HCT116 (cell line): ENCODE measurements at regions not wholly inside any gene's neighbourhood (a gene's known extent, or its start where the extent isn't known, plus 50 kb on each side); places are given as distances from the start of the nearest gene placed in this dataset.

Source experiments
- ATAC-seq: fragments of 200-7000 bp; cut with Tn5 transposase; 2 replicates; pipeline ENCODE4 v1.9.1; 2020; ENCODE audit warnings: mild to moderate bottlenecking, moderate library complexity
- BruUV-seq: library from RNA; stranded (reverse); fragments of 400-500 nt; replicated peaks from 2 replicates; lab custom pipeline; 2021; lab: Mats Ljungman, UMichigan
- CTCF ChIA-PET: fragments of 300-600 bp; sonication (Branson Sonifier 250); formaldehyde crosslinking; loops from one replicate; lab custom pipeline; 2021; ENCODE audit warnings: antibody characterized with exemption; lab: Charles Lee
- POLR2A ChIA-PET: fragments of 300-600, 350-600 bp; sonication (Branson Sonifier 250); formaldehyde crosslinking; loops from one replicate; lab custom pipeline; 2021; ENCODE audit warnings: antibody characterized with exemption; lab: Charles Lee
- RAD21 ChIA-PET, 2 experiments: fragments of 300-600 bp; sonication (Branson Sonifier 250); formaldehyde crosslinking; loops; one replicate each; lab custom pipeline; 2023; ENCODE audit warnings: low total read pairs in 2 of 2; ENCODE audit not compliant: uncharacterized antibody in 2 of 2, unreplicated experiment in 2 of 2, low non-redundant PET in 1 of 2; lab: Charles Lee
- DNase-seq: peaks from one replicate; pipeline ENCODE4 v3.0.0-alpha.2; 2010; ENCODE audit warnings: low read depth, low spot score
- H2AFZ ChIP-seq: fragments of 200-600 bp; shearing (Covaris generic), sonication (generic); 2 replicates; pipeline ENCODE4 v1.6.1; 2017; ENCODE audit warnings: low read depth, mixed run types, mixed read lengths, antibody characterized with exemption, low read length; ENCODE audit not compliant: poor library complexity, severe bottlenecking
- H3K27ac ChIP-seq: 2 replicates; pipeline ENCODE4 v1.5.1; 2012; ENCODE audit warnings: low read depth, low read length
- H3K27me3 ChIP-seq: fragments of 200-600 bp; sonication (generic); 2 replicates; pipeline ENCODE4 v1.6.1; 2016; ENCODE audit warnings: mixed run types, low read length, mixed read lengths; ENCODE audit not compliant: insufficient read depth
- H3K36me3 ChIP-seq, 2 experiments: fragments of 200-500 bp in 1 of 2; fragments of 200-600 bp in 1 of 2; sonication (Bioruptor generic) in 1 of 2; sonication (generic) in 1 of 2; 2 replicates each; pipeline versions ENCODE4 v1.5.1 to v1.6.1; 2014 to 2016; ENCODE audit warnings: low read length in 2 of 2, inconsistent platforms in 1 of 2, mixed read lengths in 1 of 2, mixed run types in 1 of 2; ENCODE audit not compliant: insufficient read depth in 2 of 2, control insufficient read depth in 1 of 2
- H3K4me1 ChIP-seq, 2 experiments: fragments of 200-600 bp in 1 of 2; sonication (generic) in 1 of 2; 2 replicates each; pipeline versions ENCODE4 v1.5.1 to v1.6.1; 2012 to 2017; ENCODE audit warnings: low read length in 2 of 2, inconsistent platforms in 1 of 2, mild to moderate bottlenecking in 1 of 2, mixed read lengths in 1 of 2, mixed run types in 1 of 2, moderate library complexity in 1 of 2; ENCODE audit not compliant: insufficient read depth in 2 of 2, control insufficient read depth in 1 of 2
- H3K4me2 ChIP-seq: fragments of 200-600 bp; sonication (generic); 2 replicates; pipeline ENCODE4 v1.6.1; 2017; ENCODE audit warnings: mixed run types, low read length, mixed read lengths
- H3K4me3 ChIP-seq, 2 experiments: fragments of 200-600 bp in 1 of 2; sonication (generic) in 1 of 2; replicated peaks in 1 of 2; 2 replicates each; pipeline ENCODE4 v1.5.1; 2011 to 2016; ENCODE audit warnings: low read length in 2 of 2, control low read depth in 1 of 2, low read depth in 1 of 2, mild to moderate bottlenecking in 1 of 2, mixed read lengths in 1 of 2, mixed run types in 1 of 2
- H3K79me2 ChIP-seq: fragments of 200-600 bp; sonication (generic); 2 replicates; pipeline ENCODE4 v1.6.1; 2017; ENCODE audit warnings: mild to moderate bottlenecking, mixed run types, low read length, moderate library complexity, mixed read lengths; ENCODE audit not compliant: insufficient read depth
- H3K9ac ChIP-seq: fragments of 200-600 bp; sonication (generic); 2 replicates; pipeline ENCODE4 v1.6.1; 2016; ENCODE audit warnings: low read length, mixed read lengths
- H3K9me2 ChIP-seq: fragments of 200-600 bp; sonication (generic), shearing (Covaris generic); 2 replicates; pipeline ENCODE4 v1.6.1; 2017; ENCODE audit warnings: mixed run types, mild to moderate bottlenecking, moderate library complexity; ENCODE audit not compliant: insufficient read depth
- H3K9me3 ChIP-seq, 2 experiments: fragments of 200-500 bp in 1 of 2; fragments of 200-600 bp in 1 of 2; sonication (Bioruptor generic) in 1 of 2; sonication (generic) in 1 of 2; 2 replicates each; pipeline ENCODE4 v1.6.1; 2014 to 2017; ENCODE audit warnings: low read length in 2 of 2, mixed read lengths in 2 of 2, inconsistent platforms in 1 of 2, low read depth in 1 of 2, mild to moderate bottlenecking in 1 of 2, mixed run types in 1 of 2, moderate library complexity in 1 of 2; ENCODE audit not compliant: control insufficient read depth in 1 of 2, insufficient read depth in 1 of 2
- H4K20me1 ChIP-seq: fragments of 200-600 bp; sonication (generic), shearing (Covaris generic); 2 replicates; pipeline ENCODE4 v1.6.1; 2017; ENCODE audit warnings: mixed run types, mild to moderate bottlenecking, moderate library complexity; ENCODE audit not compliant: insufficient read depth
- ATF3 ChIP-seq: IDR thresholded peaks from 2 replicates; pipeline ENCODE4 v1.6.1; 2012
- CBX3 ChIP-seq: IDR thresholded peaks from 2 replicates; pipeline ENCODE4 v1.6.1; 2012; ENCODE audit warnings: low read depth
- EGR1 ChIP-seq: IDR thresholded peaks from 2 replicates; pipeline ENCODE4 v1.6.1; 2012; ENCODE audit warnings: low read depth
- ELF1 ChIP-seq: IDR thresholded peaks from 2 replicates; pipeline ENCODE4 v1.6.1; 2012; ENCODE audit warnings: low read depth, borderline replicate concordance
- EZH2 ChIP-seq: fragments of 200-600 bp; sonication (generic); IDR thresholded peaks from 2 replicates; pipeline ENCODE4 v1.6.1; 2017; ENCODE audit warnings: antibody characterized with exemption, mixed run types
- EZH2phosphoT487 ChIP-seq: fragments of 200-600 bp; IDR thresholded peaks from 2 replicates; pipeline ENCODE4 v1.6.1; 2018; ENCODE audit warnings: antibody characterized with exemption, borderline replicate concordance
- JUND ChIP-seq: IDR thresholded peaks from 2 replicates; pipeline ENCODE4 v1.6.1; 2012
- MAX ChIP-seq: IDR thresholded peaks from 2 replicates; pipeline ENCODE4 v1.6.1; 2012
- POLR2A ChIP-seq: IDR thresholded peaks from 2 replicates; pipeline ENCODE4 v1.7.0; 2011; ENCODE audit warnings: borderline replicate concordance; ENCODE audit not compliant: insufficient read depth, insufficient read length; ENCODE audit errors: extremely low read depth
- POLR2AphosphoS5 ChIP-seq: IDR thresholded peaks from 2 replicates; pipeline ENCODE4 v1.6.1; 2011; ENCODE audit warnings: mild to moderate bottlenecking, low read depth, low read length, moderate library complexity
- RAD21 ChIP-seq: IDR thresholded peaks from 2 replicates; pipeline ENCODE4 v1.6.1; 2012; ENCODE audit warnings: low read depth, mild to moderate bottlenecking
- SP1 ChIP-seq: IDR thresholded peaks from 2 replicates; pipeline ENCODE4 v1.6.1; 2012; ENCODE audit warnings: low read depth
- SRF ChIP-seq: IDR thresholded peaks from 2 replicates; pipeline ENCODE4 v1.6.1; 2012; ENCODE audit warnings: low read depth
- YY1 ChIP-seq: IDR thresholded peaks from 2 replicates; pipeline ENCODE4 v1.6.1; 2011; ENCODE audit warnings: low read length, low read depth, moderate library complexity, mild to moderate bottlenecking; ENCODE audit not compliant: insufficient replicate concordance; ENCODE audit errors: extremely low read depth
- ZFX ChIP-seq: fragments of 450-650 bp; IDR thresholded peaks from 2 replicates; pipeline ENCODE4 v1.6.1; 2017
- intact Hi-C: fragments of 100-400 bp; cut with micrococcal nuclease; formaldehyde crosslinking; loops from 2 replicates; pipeline ENCODE4 v1.10.0; 2022
- TF ChIP-seq, protein P1 (sequence below): IDR thresholded peaks from 2 replicates; pipeline ENCODE4 v1.6.1; 2012; ENCODE audit warnings: low read depth

DNA sequence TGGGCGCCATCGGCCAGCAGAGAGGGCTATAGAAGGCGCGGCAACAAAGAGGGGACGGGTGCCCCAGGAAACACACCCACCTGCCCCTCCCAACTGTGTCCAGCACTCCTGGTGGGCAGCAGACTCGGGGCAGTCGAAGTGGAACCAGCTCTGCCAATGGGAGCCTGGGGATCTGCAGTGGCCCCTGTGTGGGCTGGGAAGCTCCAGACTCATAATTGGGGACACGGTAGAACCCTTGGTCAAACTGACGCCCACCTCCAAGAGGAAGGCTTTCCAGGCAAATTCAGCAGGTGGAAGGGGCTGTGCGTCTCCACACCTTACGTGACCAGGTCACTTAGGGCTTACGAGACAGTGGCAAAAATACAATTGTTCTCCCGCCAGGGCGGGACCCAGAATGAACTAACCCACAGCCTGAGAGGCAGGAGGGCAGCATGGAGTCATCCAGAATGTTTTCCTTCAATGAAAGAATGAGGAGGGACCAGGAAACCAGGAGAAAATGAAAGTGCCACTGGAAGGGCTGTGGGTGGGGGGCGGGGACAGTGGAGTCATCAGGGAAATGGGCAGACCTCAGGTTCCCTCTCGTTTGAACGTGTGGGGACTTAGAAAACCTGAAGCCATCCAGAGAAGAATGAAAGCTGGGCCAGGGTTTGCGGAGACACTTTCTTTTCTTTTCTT lies 53.2 kb upstream of the SHANK2 start:
- Histone ChIP-seq H3K4me1 (peaks cover 0 to 19% of the 10 kb centered on the region in 2 experiments; a peak in 2 of 4 replicates), H3K9me2 (no peaks in the 10 kb centered on the region), H3K4me2 (no peak overlapping the region), H3K79me2 (no peaks in the 10 kb centered on the region)
- intact Hi-C loops, result no loop called here
- TF ChIP-seq POLR2AphosphoS5 (no peak), EZH2 (no peak), ATF3 (no peak), POLR2A (no peak), JUND (no peak), ZFX (no peak), EGR1 (no peak)
- TF ChIP-seq, all 23 proteins: peak for 0
- Histone ChIP-seq H3K9ac (no peak overlapping the region), H3K36me3 (no peaks in the 10 kb centered on the region), H3K27ac (no peak overlapping the region), H3K4me3 (no peak overlapping the region), H3K9me3 (no peaks in the 10 kb centered on the region), H2AFZ (no peak overlapping the region), H3K27me3 (no peaks in the 10 kb centered on the region), H4K20me1 (no peaks in the 10 kb centered on the region)
- POLR2A ChIA-PET, result no interaction called here
- CTCF ChIA-PET, result no interaction called here
- no peak for ATAC-seq
- RAD21 ChIA-PET, result no interaction called here
- BruUV-seq, result no TSS peak
- DNase-seq, result no peak

DNA sequence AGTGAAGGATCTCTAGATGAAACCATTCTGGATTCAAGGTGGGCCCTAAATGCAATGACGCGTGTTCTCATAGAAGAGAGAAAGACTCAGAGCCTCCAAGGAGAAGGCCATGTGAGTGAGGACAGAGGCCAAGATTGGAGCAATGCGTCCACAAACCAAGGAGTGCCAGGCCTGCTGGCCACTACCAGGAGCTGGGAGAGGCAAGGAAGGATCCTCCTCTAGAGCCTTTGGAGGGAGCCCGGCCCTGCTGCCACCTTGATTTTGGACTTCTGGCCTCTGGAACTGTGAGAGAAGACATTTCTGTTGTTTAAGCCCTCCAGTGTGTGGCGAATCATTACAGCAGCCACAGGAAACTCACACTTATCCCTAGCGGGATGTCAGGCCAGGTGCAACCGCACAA lies 52.7 kb upstream of the SHANK2 start:
- Histone ChIP-seq H3K9ac (no peak overlapping the region), H3K27me3 (no peaks in the 10 kb centered on the region), H3K9me2 (no peaks in the 10 kb centered on the region)

More for the DNA sequence above, 52.7 kb upstream of the SHANK2 start:
- Histone ChIP-seq H4K20me1 (no peaks in the 10 kb centered on the region), H2AFZ (no peak overlapping the region), H3K9me3 (no peaks in the 10 kb centered on the region), H3K4me2 (no peak overlapping the region), H3K4me3 (no peak overlapping the region), H3K27ac (no peak overlapping the region), H3K79me2 (no peaks in the 10 kb centered on the region), H3K36me3 (no peaks in the 10 kb centered on the region), H3K4me1 (peaks cover 3 to 24% of the 10 kb centered on the region in 2 experiments; a peak in 3 of 4 replicates)
- POLR2A ChIA-PET, result no interaction called here
- intact Hi-C loops, result no loop called here
- DNase-seq (no peak), ATAC-seq (no peak)
- TF ChIP-seq RAD21 (no peak), SRF (no peak), SP1 (no peak), ATF3 (no peak), EGR1 (no peak), MAX (no peak), ELF1 (no peak), POLR2AphosphoS5 (no peak), ZFX (no peak), EZH2 (no peak), YY1 (no peak), EZH2phosphoT487 (no peak), JUND (no peak), CBX3 (no peak)
- TF ChIP-seq, protein P1, sequence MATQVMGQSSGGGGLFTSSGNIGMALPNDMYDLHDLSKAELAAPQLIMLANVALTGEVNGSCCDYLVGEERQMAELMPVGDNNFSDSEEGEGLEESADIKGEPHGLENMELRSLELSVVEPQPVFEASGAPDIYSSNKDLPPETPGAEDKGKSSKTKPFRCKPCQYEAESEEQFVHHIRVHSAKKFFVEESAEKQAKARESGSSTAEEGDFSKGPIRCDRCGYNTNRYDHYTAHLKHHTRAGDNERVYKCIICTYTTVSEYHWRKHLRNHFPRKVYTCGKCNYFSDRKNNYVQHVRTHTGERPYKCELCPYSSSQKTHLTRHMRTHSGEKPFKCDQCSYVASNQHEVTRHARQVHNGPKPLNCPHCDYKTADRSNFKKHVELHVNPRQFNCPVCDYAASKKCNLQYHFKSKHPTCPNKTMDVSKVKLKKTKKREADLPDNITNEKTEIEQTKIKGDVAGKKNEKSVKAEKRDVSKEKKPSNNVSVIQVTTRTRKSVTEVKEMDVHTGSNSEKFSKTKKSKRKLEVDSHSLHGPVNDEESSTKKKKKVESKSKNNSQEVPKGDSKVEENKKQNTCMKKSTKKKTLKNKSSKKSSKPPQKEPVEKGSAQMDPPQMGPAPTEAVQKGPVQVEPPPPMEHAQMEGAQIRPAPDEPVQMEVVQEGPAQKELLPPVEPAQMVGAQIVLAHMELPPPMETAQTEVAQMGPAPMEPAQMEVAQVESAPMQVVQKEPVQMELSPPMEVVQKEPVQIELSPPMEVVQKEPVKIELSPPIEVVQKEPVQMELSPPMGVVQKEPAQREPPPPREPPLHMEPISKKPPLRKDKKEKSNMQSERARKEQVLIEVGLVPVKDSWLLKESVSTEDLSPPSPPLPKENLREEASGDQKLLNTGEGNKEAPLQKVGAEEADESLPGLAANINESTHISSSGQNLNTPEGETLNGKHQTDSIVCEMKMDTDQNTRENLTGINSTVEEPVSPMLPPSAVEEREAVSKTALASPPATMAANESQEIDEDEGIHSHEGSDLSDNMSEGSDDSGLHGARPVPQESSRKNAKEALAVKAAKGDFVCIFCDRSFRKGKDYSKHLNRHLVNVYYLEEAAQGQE, result no peak
- RAD21 ChIA-PET, result no interaction called here
- CTCF ChIA-PET, result no interaction called here
- no TSS peak for BruUV-seq
